ENCODE measurements at regions not wholly inside any gene's neighbourhood (a gene's known extent, or its start where the extent isn't known, plus 50 kb on each side); places are given as distances from the start of the nearest gene placed in this dataset.

GRCh38 chr12:31778687-31779086 is 49.9 kb upstream of the AMN1 start:
- TF ChIP-seq EZH2 (IDR thresholded peaks at IDR 0.05; ENCODE audit: insufficient read depth, poor library complexity, severe bottlenecking) (no peak), EZH2phosphoT487 (IDR thresholded peaks at IDR 0.05; ENCODE audit: insufficient read depth, low read depth) (no peak)

Data from GM23248 (cell line).